NT2/D1 (cell line): ENCODE measurements at regions not wholly inside any gene's neighbourhood (a gene's known extent, or its start where the extent isn't known, plus 50 kb on each side); places are given as distances from the start of the nearest gene placed in this dataset.

ENCODE experiments used
- SUZ12 ChIP-seq: IDR thresholded peaks from 2 replicates; pipeline ENCODE4 v1.6.1; 2011; ENCODE audit not compliant: insufficient read length, insufficient read depth; ENCODE audit errors: extremely low read depth
- ZNF274 ChIP-seq: IDR thresholded peaks from 2 replicates; pipeline ENCODE4 v1.6.1; 2011; ENCODE audit warnings: mild to moderate bottlenecking, low read depth, low read length

DNA sequence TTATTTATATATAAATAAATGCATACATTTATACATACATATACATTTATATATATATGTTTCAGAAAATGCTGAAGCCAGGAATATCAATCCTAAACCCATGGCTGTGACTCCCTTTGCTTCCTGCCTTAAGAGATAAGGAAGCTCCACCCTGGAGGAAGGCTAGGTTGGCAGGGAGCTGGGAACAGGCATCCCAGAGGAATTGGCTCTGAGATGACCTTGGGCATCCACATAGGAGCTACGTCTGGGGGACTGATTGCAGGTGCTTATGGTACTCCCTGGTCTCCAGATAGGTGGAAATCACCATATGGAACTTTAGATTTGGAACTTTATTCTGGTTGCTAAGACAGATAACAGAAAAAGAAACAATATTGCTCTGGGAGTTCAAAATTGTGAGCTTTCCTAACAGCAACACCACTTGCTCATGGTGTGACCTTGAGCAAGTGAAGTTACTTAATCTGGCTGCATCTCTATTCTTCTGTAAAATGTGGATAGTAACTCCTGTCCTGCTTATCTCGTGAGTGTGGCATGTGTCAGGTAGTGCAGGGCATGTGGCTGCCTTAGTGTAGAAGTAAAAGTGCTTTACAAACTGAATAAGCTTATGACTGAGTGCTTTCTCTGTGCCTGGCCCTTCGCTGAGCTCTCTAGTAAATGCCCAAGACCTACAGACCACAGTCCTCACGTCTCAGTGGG, 341.0 kb downstream of the MEIS1 start:
- TF ChIP-seq ZNF274 (no peak), SUZ12 (no peak)
